Kasumi-1 (cell line): ENCODE measurements at regions not wholly inside any gene's neighbourhood (a gene's known extent, or its start where the extent isn't known, plus 50 kb on each side); places are given as distances from the start of the nearest gene placed in this dataset.
"Not testable (repeated sequence)": the region's sequence is repeated elsewhere in the genome, so short reads cannot be mapped to it uniquely, and the experiment has no call there.

Experiments used
- DNase-seq, 2 experiments: peaks; one replicate each; lab custom pipeline; 2025; lab: John Stamatoyannopoulos, UW

- DNase-seq: no peak
Observed at GRCh38 chr7:153942036-153942435, 110.2 kb upstream of the DPP6 start.

- no peak for DNase-seq
Observed at GRCh38 chr7:153943457-153943856, 108.7 kb upstream of the DPP6 start.

GRCh38 chr7:153943861-153944260 is 108.3 kb upstream of the DPP6 start:
- DNase-seq: no peak

GRCh38 chr7:153948060-153948459 is 104.1 kb upstream of the DPP6 start:
- DNase-seq: no peak

GRCh38 chr7:153951316-153951715 is 100.9 kb upstream of the DPP6 start:
- no peak for DNase-seq

- no peak for DNase-seq
Observed at GRCh38 chr7:153954477-153954876, 97.7 kb upstream of the DPP6 start.

GRCh38 chr7:153957677-153958076 is 94.5 kb upstream of the DPP6 start:
- not testable (repeated sequence) for DNase-seq

GRCh38 chr7:153958381-153958780 is 93.8 kb upstream of the DPP6 start:
- not testable (repeated sequence) for DNase-seq

- not testable (repeated sequence) for DNase-seq
Observed at GRCh38 chr7:153958789-153959188, 93.4 kb upstream of the DPP6 start.

GRCh38 chr7:153964481-153965112 is 87.6 kb upstream of the DPP6 start:
- DNase-seq: not testable (repeated sequence)

- DNase-seq: not testable (repeated sequence)
Observed at GRCh38 chr7:153969016-153969415, 83.2 kb upstream of the DPP6 start.

GRCh38 chr7:153974603-153975002 is 77.6 kb upstream of the DPP6 start:
- DNase-seq: not testable (repeated sequence)

GRCh38 chr7:153976745-153977144 is 75.5 kb upstream of the DPP6 start:
- not testable (repeated sequence) for DNase-seq

GRCh38 chr7:153983186-153983585 is 69.0 kb upstream of the DPP6 start:
- DNase-seq: not testable (repeated sequence)

- DNase-seq: not testable (repeated sequence)
Observed at GRCh38 chr7:153989066-153989627, 63.1 kb upstream of the DPP6 start.

GRCh38 chr7:153989742-153990425 is 62.3 kb upstream of the DPP6 start:
- DNase-seq: not testable (repeated sequence)

- DNase-seq: not testable (repeated sequence)
Observed at GRCh38 chr7:153991471-153991870, 60.7 kb upstream of the DPP6 start.

GRCh38 chr7:153993402-153993801 is 58.8 kb upstream of the DPP6 start:
- DNase-seq: not testable (repeated sequence)

GRCh38 chr7:153998896-153999295 is 53.3 kb upstream of the DPP6 start:
- DNase-seq: not testable (repeated sequence)
